Ovary (tissue), 7 donors: ENCODE measurements at regions not wholly inside any gene's neighbourhood (a gene's known extent, or its start where the extent isn't known, plus 50 kb on each side); places are given as distances from the start of the nearest gene placed in this dataset.

Experiments
- DNase-seq, 5 donors: peaks; one replicate each; pipeline ENCODE4 v3.0.0-alpha.2; 2019 to 2020
- H3K27ac ChIP-seq, 2 donors: fragments of 200-600 bp; one replicate each; pipeline versions ENCODE4 v1.5.1 to v1.8.0; 2019 to 2022
- H3K27me3 ChIP-seq: fragments of 200-600 bp; one replicate; pipeline ENCODE4 v1.8.0; 2022
- H3K36me3 ChIP-seq: fragments of 200-600 bp; sonication (generic); one replicate; pipeline ENCODE4 v1.5.1; 2019
- H3K4me1 ChIP-seq: one replicate; pipeline ENCODE4 v1.8.1; 2013; ENCODE audit warnings: mild to moderate bottlenecking, moderate library complexity; ENCODE audit not compliant: insufficient read depth
- H3K4me3 ChIP-seq: fragments of 200-600 bp; sonication (generic); one replicate; pipeline ENCODE4 v1.5.1; 2017
- H3K9me3 ChIP-seq, 2 donors: fragments of 200-600 bp in 1 of 2; sonication (generic) in 1 of 2; one replicate each; pipeline versions ENCODE4 v1.5.1 to v1.8.1; 2013 to 2019; ENCODE audit warnings: mild to moderate bottlenecking in 1 of 2, moderate library complexity in 1 of 2
- EP300 ChIP-seq: sonication (generic); formaldehyde crosslinking; IDR thresholded peaks from one replicate; pipeline ENCODE4 v1.6.1; 2017; ENCODE audit warnings: antibody characterized with exemption
- POLR2A ChIP-seq: fragments of 450-650 bp; IDR thresholded peaks from one replicate; pipeline ENCODE4 v1.6.1; 2017; ENCODE audit warnings: antibody characterized with exemption, mild to moderate bottlenecking, moderate library complexity
- WGBS, 3 donors: extraction: QIAGEN DNeasy Blood & Tissue Kit in 1 of 3; methylation state at CpG; one replicate each; pipeline versions ENCODE4 v1.1.5 to v1.1.7; 2013 to 2017; 5-methylcytosine and 5-hydroxymethylcytosine counted together
- intact Hi-C, 4 donors: fragments of 100-400 bp; cut with DNase I; formaldehyde crosslinking; loops; one replicate each; pipeline versions ENCODE4 v1.11.0 to v1.15.1; 2022 to 2023
- TF ChIP-seq, protein P1 (sequence below), 3 donors: fragments of 450-650 bp in 2 of 3; fragments of 200-600 bp in 1 of 3; IDR thresholded peaks; one replicate each; pipeline versions ENCODE4 v1.5.1 to v1.8.0; 2016 to 2022; ENCODE audit warnings: antibody characterized with exemption in 3 of 3, mild to moderate bottlenecking in 1 of 3
- donor health status: DM: no; HTN: no; CAD: no; lungs with moderate emphysema.
- donor health status: DM: no; HTN: no; CAD: no.
- donor health status: Bipolar disorder and iron deficiency.
- donor health status: DM: no; HTN: no; CAD: no.
- donor health status: DM: yes; HTN: yes; CAD: no.

- Histone ChIP-seq H3K27me3 (no peaks in the 10 kb centered on the region), H3K36me3 (no peaks in the 10 kb centered on the region), H3K4me1 (no peaks in the 10 kb centered on the region), H3K9me3 (no peaks in the 10 kb centered on the region), H3K4me3 (no peak overlapping the region), H3K27ac (no peak overlapping the region)
- intact Hi-C loops, result no loop called here
- WGBS, 3 donors, result 69 to 79% (median 76%) methylated on average over 3 of the region's 3 CpGs
- TF ChIP-seq, protein P1, sequence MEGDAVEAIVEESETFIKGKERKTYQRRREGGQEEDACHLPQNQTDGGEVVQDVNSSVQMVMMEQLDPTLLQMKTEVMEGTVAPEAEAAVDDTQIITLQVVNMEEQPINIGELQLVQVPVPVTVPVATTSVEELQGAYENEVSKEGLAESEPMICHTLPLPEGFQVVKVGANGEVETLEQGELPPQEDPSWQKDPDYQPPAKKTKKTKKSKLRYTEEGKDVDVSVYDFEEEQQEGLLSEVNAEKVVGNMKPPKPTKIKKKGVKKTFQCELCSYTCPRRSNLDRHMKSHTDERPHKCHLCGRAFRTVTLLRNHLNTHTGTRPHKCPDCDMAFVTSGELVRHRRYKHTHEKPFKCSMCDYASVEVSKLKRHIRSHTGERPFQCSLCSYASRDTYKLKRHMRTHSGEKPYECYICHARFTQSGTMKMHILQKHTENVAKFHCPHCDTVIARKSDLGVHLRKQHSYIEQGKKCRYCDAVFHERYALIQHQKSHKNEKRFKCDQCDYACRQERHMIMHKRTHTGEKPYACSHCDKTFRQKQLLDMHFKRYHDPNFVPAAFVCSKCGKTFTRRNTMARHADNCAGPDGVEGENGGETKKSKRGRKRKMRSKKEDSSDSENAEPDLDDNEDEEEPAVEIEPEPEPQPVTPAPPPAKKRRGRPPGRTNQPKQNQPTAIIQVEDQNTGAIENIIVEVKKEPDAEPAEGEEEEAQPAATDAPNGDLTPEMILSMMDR (IDR thresholded peaks at IDR 0.05), result no peak
- no peak for TF ChIP-seq POLR2A
- DNase-seq, result no peak
Observed at GRCh38 chr3:135393159-135393558, 572.4 kb upstream of the PPP2R3A start.

DNA sequence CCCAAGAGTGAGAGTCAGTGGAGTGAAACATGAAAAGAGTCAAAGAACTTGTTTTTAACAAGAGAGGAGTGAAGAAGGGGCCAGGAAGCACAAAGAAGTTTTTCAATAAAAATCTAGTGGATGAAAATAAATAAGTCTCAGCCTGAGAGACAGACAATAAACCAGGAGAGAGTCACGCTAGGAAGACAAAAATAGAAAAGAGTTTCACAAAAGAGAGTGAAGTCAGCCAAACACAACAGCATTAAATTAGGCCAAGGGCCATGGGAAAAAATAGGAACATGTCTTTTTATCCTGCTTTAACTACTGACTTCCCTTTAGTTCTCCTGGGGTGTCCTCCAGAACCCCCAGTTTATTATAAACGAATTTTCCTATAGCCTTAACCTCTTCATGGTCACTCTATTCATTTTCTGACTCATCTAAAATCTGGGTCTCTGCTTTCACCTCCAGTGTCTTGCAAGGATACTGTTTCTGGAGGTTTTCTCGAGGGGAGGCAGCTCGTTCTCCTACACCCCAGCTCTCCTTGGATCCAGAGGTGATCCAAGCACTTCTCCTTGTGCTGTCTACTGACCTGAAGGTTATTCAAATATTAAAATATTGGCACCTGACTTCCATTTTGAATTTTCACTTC lies 571.5 kb upstream of the PPP2R3A start:
- 39 to 44% (median 42%) methylated on average over 4 of the region's 4 CpGs for WGBS, 3 donors
- H3K36me3 ChIP-seq, result no peaks in the 10 kb centered on the region
- no peak for DNase-seq
- H3K27me3 ChIP-seq, result no peaks in the 10 kb centered on the region
- intact Hi-C loops, result no loop called here
- H3K27ac ChIP-seq, result no peak overlapping the region
- no peak overlapping the region for H3K4me3 ChIP-seq
- H3K9me3 ChIP-seq, result no peaks in the 10 kb centered on the region
- TF ChIP-seq EP300 (no peak), POLR2A (no peak)
- TF ChIP-seq, protein P1 (IDR thresholded peaks at IDR 0.05), result no peak
- no peaks in the 10 kb centered on the region for H3K4me1 ChIP-seq

- Histone ChIP-seq H3K9me3 (no peaks in the 10 kb centered on the region), H3K4me3 (no peak overlapping the region), H3K4me1 (no peaks in the 10 kb centered on the region), H3K27me3 (no peaks in the 10 kb centered on the region), H3K36me3 (no peaks in the 10 kb centered on the region), H3K27ac (no peak overlapping the region)
- TF ChIP-seq EP300 (no peak), POLR2A (no peak)
- TF ChIP-seq, protein P1 (IDR thresholded peaks at IDR 0.05), result no peak
- no peak for DNase-seq
- WGBS, 3 donors, result 53 to 63% (median 55%) methylated on average over 2 of the region's 2 CpGs
- intact Hi-C loops, result no loop called here
Observed at GRCh38 chr3:135412475-135412874, 553.1 kb upstream of the PPP2R3A start.

DNA sequence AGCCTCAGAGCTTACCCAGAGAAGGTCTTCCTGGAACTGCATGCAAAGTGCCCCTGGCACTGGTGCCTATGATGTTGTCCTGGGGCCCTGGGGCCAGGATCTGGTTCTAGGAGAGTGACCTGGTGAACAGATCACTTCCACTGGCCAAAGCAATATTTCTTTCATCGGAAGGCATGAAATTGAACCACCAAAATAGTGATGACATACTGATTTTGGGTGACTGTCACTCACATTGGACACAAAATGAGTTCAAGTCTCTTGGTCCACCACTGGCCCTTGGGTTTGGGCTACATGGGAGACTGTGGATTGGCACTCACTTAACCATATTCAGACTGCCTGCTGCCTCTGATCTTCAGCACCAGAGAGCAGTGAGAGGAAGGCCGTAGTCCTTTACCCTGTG lies 549.3 kb upstream of the PPP2R3A start:
- Histone ChIP-seq H3K36me3 (no peaks in the 10 kb centered on the region), H3K4me1 (no peaks in the 10 kb centered on the region), H3K27me3 (no peaks in the 10 kb centered on the region), H3K9me3 (no peaks in the 10 kb centered on the region), H3K27ac (no peak overlapping the region), H3K4me3 (no peak overlapping the region)
- no peak for DNase-seq
- intact Hi-C loops, result no loop called here
- TF ChIP-seq EP300 (no peak), POLR2A (no peak)
- TF ChIP-seq, protein P1 (IDR thresholded peaks at IDR 0.05), result no peak
- 79 to 93% (median 89%) methylated on average over 2 of the region's 2 CpGs for WGBS, 3 donors
